K562 (cell line): ENCODE measurements at regions not wholly inside any gene's neighbourhood (a gene's known extent, or its start where the extent isn't known, plus 50 kb on each side); places are given as distances from the start of the nearest gene placed in this dataset.

Experiments
- ATAC-seq: fragments of 200-7000 bp; cut with Tn5 transposase; 3 replicates; pipeline ENCODE4 v1.9.1; 2020; ENCODE audit warnings: moderate library complexity
- BruUV-seq: library from RNA; stranded (reverse); fragments of 400-500 nt; replicated peaks from 2 replicates; lab custom pipeline; 2021; lab: Mats Ljungman, UMichigan
- CTCF ChIA-PET: fragments of 300-600 bp; formaldehyde crosslinking; extraction: SDS; loops from one replicate; lab custom pipeline; 2021; ENCODE audit warnings: low intra/inter-chr PET ratio; lab: Yijun Ruan, JAX
- POLR2A ChIA-PET: fragments of 300-600, 350-650 bp; sonication (Branson Sonifier 250); formaldehyde crosslinking; extraction: SDS; loops from one replicate; lab custom pipeline; 2021; ENCODE audit warnings: antibody characterized with exemption, inconsistent platforms; lab: Yijun Ruan, JAX
- DNase-seq, 4 experiments: peaks; one replicate each; pipeline versions ENCODE4 v3.0.0 to v3.0.0-alpha.2; 2011 to 2018; ENCODE audit warnings: low spot score in 3 of 4, mixed read lengths in 3 of 4; ENCODE audit errors: extremely low read depth in 1 of 4
- FAIRE-seq: peaks from 2 replicates; lab custom pipeline; 2011; peaks lifted over from hg19 to GRCh38; lab: Jason Lieb, UNC
- H2AFZ ChIP-seq: 2 replicates; pipeline ENCODE4 v1.6.0; 2011; ENCODE audit warnings: low read depth, low read length, control low read depth, inconsistent platforms
- H3K27ac ChIP-seq: fragments of 200-600 bp; 3 replicates; pipeline ENCODE4 v1.8.0; 2011; ENCODE audit warnings: low read depth, mild to moderate bottlenecking, control low read depth, inconsistent platforms, low read length, moderate library complexity, mixed read lengths; ENCODE audit errors: extremely low read depth
- H3K27me3 ChIP-seq, 2 experiments: fragments of 300-600 bp in 1 of 2; 2 replicates in 1 of 2; 3 replicates in 1 of 2; pipeline versions ENCODE4 v1.6.0 to v1.8.0; 2011; ENCODE audit warnings: inconsistent platforms in 2 of 2, low read length in 2 of 2, mild to moderate bottlenecking in 1 of 2, mixed read lengths in 1 of 2, moderate library complexity in 1 of 2; ENCODE audit not compliant: control insufficient read depth in 2 of 2, insufficient read depth in 2 of 2
- H3K36me3 ChIP-seq: fragments of 300-600 bp; 3 replicates; pipeline ENCODE4 v1.8.0; 2011; ENCODE audit warnings: mild to moderate bottlenecking, low read length, inconsistent platforms; ENCODE audit not compliant: control insufficient read depth, insufficient read depth
- H3K4me1 ChIP-seq, 2 experiments: fragments of 200-600 bp in 1 of 2; replicated peaks in 1 of 2; 2 replicates in 1 of 2; 3 replicates in 1 of 2; pipeline versions ENCODE4 v1.5.1 to v1.8.0; 2011; ENCODE audit warnings: inconsistent platforms in 2 of 2, low read length in 2 of 2, mild to moderate bottlenecking in 1 of 2, mixed read lengths in 1 of 2, moderate library complexity in 1 of 2; ENCODE audit not compliant: control insufficient read depth in 2 of 2, insufficient read depth in 2 of 2
- H3K4me2 ChIP-seq: 2 replicates; pipeline ENCODE4 v1.6.1; 2011; ENCODE audit warnings: low read length, control low read depth, inconsistent platforms, mixed read lengths; ENCODE audit not compliant: insufficient read depth
- H3K4me3 ChIP-seq: fragments of 200-600 bp; sonication (generic), shearing (Covaris generic); 2 replicates; pipeline ENCODE4 v1.5.1; 2016; ENCODE audit warnings: control low read depth, inconsistent platforms
- H3K79me2 ChIP-seq: fragments of 200-600 bp; 3 replicates; pipeline ENCODE4 v1.8.0; 2011; ENCODE audit warnings: low read length, inconsistent platforms; ENCODE audit not compliant: control insufficient read depth, insufficient read depth
- H3K9ac ChIP-seq, 2 experiments: 2 replicates each; pipeline versions ENCODE4 v1.6.0 to v1.6.1; 2011; ENCODE audit warnings: low read depth in 2 of 2, low read length in 2 of 2, control low read depth in 1 of 2, inconsistent platforms in 1 of 2, mild to moderate bottlenecking in 1 of 2, mixed read lengths in 1 of 2; ENCODE audit not compliant: insufficient read depth in 1 of 2
- H3K9me1 ChIP-seq: one replicate; pipeline ENCODE4 v1.6.0; 2011; ENCODE audit warnings: inconsistent platforms, mild to moderate bottlenecking, low read length, moderate library complexity; ENCODE audit not compliant: control insufficient read depth, insufficient read depth
- H3K9me3 ChIP-seq: replicated peaks from 2 replicates; pipeline ENCODE4 v1.5.1; 2011; ENCODE audit warnings: low read depth, low read length, inconsistent platforms; ENCODE audit not compliant: control insufficient read depth, insufficient read depth
- H4K20me1 ChIP-seq: replicated peaks from 2 replicates; pipeline ENCODE4 v1.6.1; 2011; ENCODE audit warnings: low read length, inconsistent platforms, mixed read lengths; ENCODE audit not compliant: control insufficient read depth, insufficient read depth
- ADNP ChIP-seq: fragments of 200-800 bp; sonication (Bioruptor generic); IDR thresholded peaks from 2 replicates; pipeline ENCODE4 v1.6.1; 2016; ENCODE audit warnings: missing genetic modification characterization, missing compliant biosample characterization
- CEBPZ ChIP-seq: fragments of 150-350 bp; IDR thresholded peaks from 2 replicates; pipeline ENCODE4 v1.6.1; 2014; ENCODE audit warnings: low read depth, mild to moderate bottlenecking, low read length, borderline replicate concordance
- ETV5 ChIP-seq: sonication (generic); formaldehyde crosslinking; IDR thresholded peaks from 2 replicates; pipeline ENCODE4 v1.4.0; 2020; ENCODE audit warnings: low read depth, mild to moderate bottlenecking, missing genetic modification reagents
- HINFP ChIP-seq: fragments of 450-650 bp; conservative IDR thresholded peaks from 2 replicates; pipeline ENCODE4 v1.6.1; 2016; ENCODE audit warnings: missing genetic modification characterization, low read depth, mild to moderate bottlenecking, control low read depth, missing compliant biosample characterization
- HLTF ChIP-seq: fragments of 450-650 bp; IDR thresholded peaks from 2 replicates; pipeline ENCODE4 v1.6.1; 2016
- MAZ ChIP-seq, 2 experiments: fragments of 450-650 bp in 1 of 2; sonication (generic) in 1 of 2; formaldehyde crosslinking; IDR thresholded peaks in 1 of 2; conservative IDR thresholded peaks in 1 of 2; 2 replicates each; pipeline versions ENCODE4 v1.4.0 to v1.5.0; 2020; ENCODE audit warnings: mild to moderate bottlenecking in 1 of 2, missing genetic modification reagents in 1 of 2
- NKRF ChIP-seq: fragments of 450-650 bp; IDR thresholded peaks from 2 replicates; pipeline ENCODE4 v1.6.1; 2016; ENCODE audit warnings: borderline replicate concordance
- TCFL5 ChIP-seq: fragments of 250-450 bp; sonication (Bioruptor Pico); conservative IDR thresholded peaks from 2 replicates; pipeline ENCODE4 v1.6.1; 2021; ENCODE audit warnings: mild to moderate bottlenecking, moderate library complexity, matching md5 sums
- ZNF217 ChIP-seq: sonication (generic); formaldehyde crosslinking; IDR thresholded peaks from 2 replicates; pipeline ENCODE4 v1.8.0; 2022; ENCODE audit warnings: mild to moderate bottlenecking, missing genetic modification reagents
- ZNF232 ChIP-seq: sonication (generic); formaldehyde crosslinking; IDR thresholded peaks from 2 replicates; pipeline ENCODE4 v1.8.0; 2022; ENCODE audit warnings: mild to moderate bottlenecking, missing genetic modification reagents
- ZNF583 ChIP-seq: fragments of 250-450 bp; sonication (Bioruptor Pico); IDR thresholded peaks from 2 replicates; pipeline ENCODE4 v1.4.0; 2020
- ZNF778 ChIP-seq: fragments of 450-650 bp; formaldehyde crosslinking; IDR thresholded peaks from 2 replicates; pipeline ENCODE4 v1.4.0; 2020; ENCODE audit warnings: mild to moderate bottlenecking, moderate library complexity
- WGBS: fragments of 100-300 bp; shearing (Covaris generic); methylation state at CpG from one replicate; pipeline ENCODE4 v1.1.6; 2016; ENCODE audit warnings: low coverage, mixed read lengths; ENCODE audit not compliant: insufficient coverage; ENCODE audit errors: missing lambda C conversion rate; 5-methylcytosine and 5-hydroxymethylcytosine counted together
- in situ Hi-C: fragments of 300-500 bp; cut with MboI; formaldehyde crosslinking; loops from 4 replicates; pipeline ENCODE4 v1.15.0; 2018; ENCODE audit warnings: inconsistent platforms, mixed read lengths
- intact Hi-C: fragments of 100-400 bp; cut with micrococcal nuclease; formaldehyde crosslinking; loops from 2 replicates; pipeline ENCODE4 v1.14.2; 2022

GRCh38 chr4:152050106-152050505 is 289.3 kb upstream of the GATB start:
- no TSS peak for BruUV-seq
- in situ Hi-C loops = no loop called here
- no peak overlapping the region for H3K4me3 ChIP-seq
- no peak overlapping the region for H3K4me2 ChIP-seq
- no peak overlapping the region for H3K27ac ChIP-seq
- H3K9me1 ChIP-seq = no peaks in the 10 kb centered on the region
- FAIRE-seq (no peak), ATAC-seq (no peak), DNase-seq (no peak)
- H3K36me3 ChIP-seq = no peaks in the 10 kb centered on the region
- WGBS = 0% methylated on average over 3 of the region's 3 CpGs
- H3K9me3 ChIP-seq = no peaks in the 10 kb centered on the region
- H3K79me2 ChIP-seq = no peaks in the 10 kb centered on the region
- H3K4me1 ChIP-seq = peaks cover 0 to 6% of the 10 kb centered on the region in 2 experiments; a peak in 1 of 5 replicates
- ChIA-PET POLR2A (interaction anchor here (1.2 kb wide), 1 partner anchor 398 kb away, joined by 3 read pairs; no protein-coding TSS in a partner anchor), CTCF (no interaction called here)
- no peak overlapping the region for H2AFZ ChIP-seq
- H3K27me3 ChIP-seq = peaks cover 2 to 17% of the 10 kb centered on the region in 2 experiments; a peak in 3 of 5 replicates
- intact Hi-C loops = no loop called here
- no peak overlapping the region for H3K9ac ChIP-seq
- no peaks in the 10 kb centered on the region for H4K20me1 ChIP-seq
- TF ChIP-seq MAZ (CRISPR knock-in tag; conservative IDR thresholded peaks at IDR 0.05 in 1 of 2, IDR thresholded peaks at IDR 0.05 in 1 of 2) = no peak
- TF ChIP-seq ETV5 (CRISPR knock-in tag) = no peak
- no peak for TF ChIP-seq ZNF778 (CRISPR knock-in tag)
- TF ChIP-seq ADNP (tag) = no peak
- no peak for TF ChIP-seq ZNF583 (CRISPR knock-in tag)
- TF ChIP-seq CEBPZ = no peak
- TF ChIP-seq TCFL5 = no peak
- no peak for TF ChIP-seq ZNF232 (CRISPR knock-in tag)
- TF ChIP-seq HLTF = no peak
- no peak for TF ChIP-seq ZNF217 (CRISPR knock-in tag)
- TF ChIP-seq NKRF = no peak
- TF ChIP-seq HINFP (tag) = no peak
